GM21515 (cell line): ENCODE measurements at regions not wholly inside any gene's neighbourhood (a gene's known extent, or its start where the extent isn't known, plus 50 kb on each side); places are given as distances from the start of the nearest gene placed in this dataset.
"Not testable (repeated sequence)": the region's sequence is repeated elsewhere in the genome, so short reads cannot be mapped to it uniquely, and the experiment has no call there.

ENCODE experiments used
- ATAC-seq: cut with Tn5 transposase; IDR thresholded peaks from one replicate; pipeline ENCODE4 v1.9.1; 2021; ENCODE audit not compliant: unreplicated experiment

DNA sequence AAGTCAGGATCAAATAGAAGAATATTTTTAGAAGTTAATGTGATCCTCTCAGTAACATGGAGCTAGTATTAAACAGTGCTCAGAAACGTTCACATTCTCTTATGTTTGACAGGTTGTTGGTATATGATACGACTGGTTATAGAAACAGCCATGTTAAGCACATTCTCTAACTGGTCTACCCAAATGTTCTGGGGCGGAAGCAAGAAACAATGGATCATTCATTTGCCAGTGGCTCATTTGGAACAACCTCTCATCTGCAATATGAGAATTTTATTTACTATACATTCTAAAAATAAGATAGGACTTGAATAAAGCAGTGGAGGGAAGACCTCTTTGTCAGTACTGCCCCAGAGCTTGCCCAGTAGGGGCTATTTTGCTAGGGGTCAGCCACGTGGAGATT, 167.1 kb upstream of the FAM98A start:
- ATAC-seq = no peak

- no peak for ATAC-seq
Measured at GRCh38 chr2:33765122-33765521, 166.0 kb upstream of the FAM98A start.

DNA sequence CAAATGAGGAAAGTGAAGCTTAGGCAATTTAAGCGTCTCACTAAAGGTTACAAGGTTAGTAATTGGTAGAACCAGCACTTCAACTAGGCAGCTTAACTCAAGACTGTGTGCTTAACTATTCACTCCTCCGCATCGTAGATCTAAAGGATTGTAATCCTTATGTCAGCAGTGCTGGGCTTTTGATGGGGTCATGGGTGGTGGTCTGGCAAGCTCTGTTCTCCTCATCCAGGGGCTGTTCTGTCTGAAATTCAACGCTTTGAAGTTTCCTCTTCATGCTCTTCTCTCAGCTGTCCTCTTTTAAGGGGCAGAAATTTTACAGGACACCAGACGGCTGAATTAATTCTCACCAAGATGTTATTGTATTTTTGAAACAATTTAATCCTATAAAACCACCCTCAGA, 165.5 kb upstream of the FAM98A start:
- no peak for ATAC-seq

GRCh38 chr2:33763671-33764310, 164.7 kb upstream of the FAM98A start:
- ATAC-seq = no peak

DNA sequence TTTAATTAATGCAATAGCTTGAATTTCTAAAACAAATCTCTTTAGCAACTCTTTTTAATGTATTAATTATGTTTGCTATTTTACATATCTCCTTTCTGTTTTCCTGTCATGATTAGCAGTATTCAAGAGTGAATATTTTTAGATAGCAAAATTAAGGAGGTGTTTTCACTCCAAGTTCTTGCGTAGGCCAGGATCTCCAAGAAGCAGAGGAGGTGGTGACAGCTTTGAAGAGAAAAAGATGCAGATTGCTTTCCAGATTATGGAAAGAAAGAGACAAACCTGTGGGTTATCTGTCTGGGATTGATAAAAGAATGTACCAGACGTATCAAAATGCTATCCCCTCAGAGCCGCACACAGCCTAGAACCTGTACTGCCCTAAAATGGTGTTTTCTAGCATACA, 163.5 kb upstream of the FAM98A start:
- no peak for ATAC-seq

GRCh38 chr2:33746208-33746800, 147.2 kb upstream of the FAM98A start:
- no peak for ATAC-seq

- ATAC-seq = no peak
Measured at GRCh38 chr2:33735096-33735495, 136.0 kb upstream of the FAM98A start.

GRCh38 chr2:33730804-33731203, 131.7 kb upstream of the FAM98A start:
- ATAC-seq = no peak

- ATAC-seq = no peak
Measured at GRCh38 chr2:33730193-33730592, 131.1 kb upstream of the FAM98A start.

DNA sequence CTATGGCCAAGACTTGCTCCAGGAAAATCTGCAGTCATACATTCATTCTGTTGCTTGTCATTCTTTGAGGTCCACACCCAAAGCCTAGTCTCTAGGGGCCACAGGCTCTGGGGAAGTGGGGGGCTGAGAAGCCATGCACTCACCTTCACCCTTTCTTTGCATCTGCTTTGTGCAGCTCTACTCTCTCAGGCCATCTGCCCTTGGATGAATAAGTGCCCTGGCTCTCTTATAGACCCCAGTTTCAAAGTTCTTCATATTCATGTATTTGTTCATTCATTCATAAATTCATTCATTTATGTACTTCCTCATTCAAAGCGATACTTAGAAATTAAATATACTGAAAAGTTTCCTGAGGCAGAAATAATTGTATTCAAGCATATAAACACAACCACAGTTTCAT, 130.3 kb upstream of the FAM98A start:
- ATAC-seq = no peak

DNA sequence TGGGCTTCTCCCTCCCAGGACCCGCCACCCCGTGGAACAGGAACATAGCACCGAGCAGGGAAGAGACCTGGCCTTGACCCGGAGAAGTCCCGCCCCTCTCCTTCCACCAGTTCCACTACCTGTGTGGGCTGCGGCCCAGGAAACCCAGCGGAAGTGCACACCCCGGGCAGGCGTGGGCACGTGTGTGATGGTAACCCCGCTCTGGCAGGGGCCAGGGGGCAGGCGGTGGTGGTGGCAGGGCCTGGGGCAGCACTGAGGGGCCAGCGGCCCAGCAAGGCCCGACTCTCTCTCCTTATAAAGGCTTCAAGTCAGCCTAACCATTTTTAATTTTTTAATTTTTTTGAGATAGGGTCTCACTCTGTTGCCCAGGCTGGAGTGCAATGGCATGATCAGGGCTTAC, 129.0 kb upstream of the FAM98A start:
- no peak for ATAC-seq

- ATAC-seq = no peak
Measured at GRCh38 chr2:33727361-33728032, 128.4 kb upstream of the FAM98A start.

GRCh38 chr2:33726415-33726814, 127.3 kb upstream of the FAM98A start:
- no peak for ATAC-seq

GRCh38 chr2:33723329-33723728, 124.2 kb upstream of the FAM98A start:
- no peak for ATAC-seq

DNA sequence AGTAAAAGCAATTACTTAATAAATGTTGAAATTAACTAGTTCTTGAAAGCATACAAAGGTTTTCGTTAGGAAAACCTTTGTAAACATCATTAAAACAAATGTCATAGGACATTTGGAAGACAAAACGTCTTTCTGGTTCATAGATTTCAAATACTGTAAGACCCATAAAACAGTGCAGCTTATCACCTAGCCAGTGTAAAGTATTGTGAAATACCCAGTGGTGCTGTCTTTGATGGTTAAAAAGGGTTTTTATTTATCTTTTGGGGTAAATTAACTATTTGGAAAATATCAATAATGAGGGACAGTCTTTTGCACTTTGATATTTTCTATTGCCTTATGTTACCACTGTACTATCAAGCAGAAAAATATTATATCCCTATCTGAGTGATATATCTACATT, 120.0 kb upstream of the FAM98A start:
- no peak for ATAC-seq

GRCh38 chr2:33712674-33713073, 113.6 kb upstream of the FAM98A start:
- no peak for ATAC-seq

GRCh38 chr2:33709951-33710350, 110.9 kb upstream of the FAM98A start:
- ATAC-seq = no peak

DNA sequence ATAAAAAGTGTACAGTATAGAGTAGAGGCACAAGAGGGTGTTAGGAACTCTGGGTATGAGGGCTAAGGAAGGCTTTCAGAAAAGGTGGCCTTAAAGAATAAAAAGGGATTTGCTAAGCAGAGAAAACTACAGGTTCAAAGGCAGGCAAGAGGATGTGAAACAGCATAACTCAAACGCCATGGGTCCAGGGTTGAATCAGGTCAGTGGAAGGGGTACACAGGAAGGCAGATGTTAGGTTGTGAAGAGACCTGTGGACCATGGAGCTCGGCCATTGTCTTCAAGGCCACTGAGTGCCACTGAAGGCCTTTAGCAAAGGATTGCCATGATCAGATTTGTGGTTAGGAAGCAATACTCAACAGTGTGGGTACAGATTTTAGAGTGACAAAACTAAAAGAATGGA, 108.2 kb upstream of the FAM98A start:
- no peak for ATAC-seq

- ATAC-seq = no peak
Measured at GRCh38 chr2:33706410-33706809, 107.3 kb upstream of the FAM98A start.

DNA sequence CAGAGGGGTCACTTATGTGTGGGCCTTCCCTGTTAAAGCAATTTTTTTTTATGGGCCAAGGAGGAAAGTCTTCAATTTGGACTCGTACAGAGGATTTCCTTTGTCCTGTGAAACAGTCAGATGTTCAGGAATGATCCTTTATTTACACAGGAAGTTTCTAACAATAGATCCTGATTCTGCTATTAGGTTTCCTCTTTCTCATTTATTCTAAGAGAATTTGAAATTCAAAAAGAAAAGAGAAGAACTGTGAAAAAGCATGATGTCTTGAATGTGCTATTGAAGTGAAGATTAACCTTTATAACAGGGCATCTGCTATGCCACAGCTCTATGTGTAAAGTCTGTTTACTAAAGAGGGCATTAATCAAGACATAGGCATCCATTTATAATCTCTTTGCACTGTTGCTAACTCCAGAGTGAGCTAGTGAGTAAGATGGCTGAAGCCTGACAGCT, 105.3 kb upstream of the FAM98A start:
- no peak for ATAC-seq

- ATAC-seq = no peak
Measured at GRCh38 chr2:33696234-33696633, 97.1 kb upstream of the FAM98A start.

DNA sequence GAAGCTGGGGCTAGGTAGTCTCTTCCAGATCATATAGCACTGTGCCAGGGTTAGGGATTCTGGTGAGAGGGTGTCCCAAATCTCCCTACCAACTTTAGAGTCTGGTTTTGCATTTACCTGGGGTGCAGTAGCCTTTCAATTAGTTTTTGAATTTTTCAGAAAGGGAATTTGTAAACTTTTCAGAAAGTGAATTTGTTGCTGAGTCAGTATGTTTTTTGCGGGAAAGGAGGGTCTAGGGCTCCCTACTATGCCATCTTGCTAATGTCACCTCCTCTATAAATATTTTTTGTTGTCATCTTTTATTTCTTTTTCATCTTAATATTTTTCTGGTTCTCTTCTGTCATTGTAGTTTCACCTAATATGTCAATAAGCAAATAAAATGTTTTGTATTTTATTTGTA, 95.8 kb upstream of the FAM98A start:
- ATAC-seq = no peak

DNA sequence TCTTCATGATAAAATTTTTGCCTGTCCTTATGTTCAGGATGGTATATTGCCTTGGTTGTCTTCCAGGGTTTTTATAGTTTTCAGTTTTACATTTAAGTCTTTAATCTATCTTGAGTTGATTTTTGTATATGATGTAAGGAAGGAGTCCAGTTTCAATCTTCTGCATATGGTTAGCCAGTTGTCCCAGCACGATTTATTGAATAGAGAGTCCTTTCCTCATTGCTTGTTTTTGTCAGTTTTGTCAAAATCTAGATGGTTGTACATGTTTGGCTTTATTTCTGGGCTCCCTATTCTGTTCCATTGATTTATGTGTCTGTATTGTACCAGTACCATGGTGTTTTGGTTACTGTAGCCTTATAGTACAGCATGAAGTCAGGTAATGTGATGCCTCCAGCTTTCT, 91.6 kb upstream of the FAM98A start:
- ATAC-seq = not testable (repeated sequence)
